ENCODE measurements at regions not wholly inside any gene's neighbourhood (a gene's known extent, or its start where the extent isn't known, plus 50 kb on each side); places are given as distances from the start of the nearest gene placed in this dataset.
"Not testable (repeated sequence)": the region's sequence is repeated elsewhere in the genome, so short reads cannot be mapped to it uniquely, and the experiment has no call there.

GRCh38 chr5:124206540-124206939, 539.9 kb downstream of the ZNF608 start:
- ATAC-seq (no peak), DNase-seq (ENCODE audit: low spot score) (no peak)

GRCh38 chr5:124203303-124203702, 543.1 kb downstream of the ZNF608 start:
- DNase-seq (ENCODE audit: low spot score) (no peak), ATAC-seq (no peak)

GRCh38 chr5:124200381-124200780, 546.1 kb downstream of the ZNF608 start:
- ATAC-seq (no peak), DNase-seq (ENCODE audit: low spot score) (no peak)

- no peak for ATAC-seq
- DNase-seq (ENCODE audit: low spot score), result no peak
Observed at GRCh38 chr5:124199893-124200292, 546.5 kb downstream of the ZNF608 start.

GRCh38 chr5:124195411-124195810, 551.0 kb downstream of the ZNF608 start:
- no peak for ATAC-seq
- no peak for DNase-seq (ENCODE audit: low spot score)

- no peak for ATAC-seq
- DNase-seq (ENCODE audit: low spot score), result no peak
Observed at GRCh38 chr5:124194282-124194681, 552.2 kb downstream of the ZNF608 start.

- DNase-seq (ENCODE audit: low spot score) (no peak), ATAC-seq (no peak)
Observed at GRCh38 chr5:124193371-124193789, 553.1 kb downstream of the ZNF608 start.

- ATAC-seq (no peak), DNase-seq (ENCODE audit: low spot score) (no peak)
Observed at GRCh38 chr5:124192716-124193115, 553.7 kb downstream of the ZNF608 start.

- ATAC-seq (no peak), DNase-seq (ENCODE audit: low spot score) (no peak)
Observed at GRCh38 chr5:124185716-124186115, 560.7 kb downstream of the ZNF608 start.

GRCh38 chr5:124182133-124182532, 564.3 kb downstream of the ZNF608 start:
- ATAC-seq, result no peak
- no peak for DNase-seq (ENCODE audit: low spot score)

GRCh38 chr5:124180875-124181461, 565.5 kb downstream of the ZNF608 start:
- DNase-seq (ENCODE audit: low spot score), result no peak
- ATAC-seq, result no peak

GRCh38 chr5:124180299-124180874, 566.1 kb downstream of the ZNF608 start:
- no peak for DNase-seq (ENCODE audit: low spot score)
- no peak for ATAC-seq

- ATAC-seq (no peak), DNase-seq (ENCODE audit: low spot score) (no peak)
Observed at GRCh38 chr5:124179819-124180218, 566.6 kb downstream of the ZNF608 start.

GRCh38 chr5:124178050-124178449, 568.4 kb downstream of the ZNF608 start:
- no peak for DNase-seq (ENCODE audit: low spot score)
- no peak for ATAC-seq

GRCh38 chr5:124176692-124177091, 569.7 kb downstream of the ZNF608 start:
- no peak for ATAC-seq

GRCh38 chr5:124173386-124173785, 573.1 kb downstream of the ZNF608 start:
- DNase-seq (ENCODE audit: low spot score), result no peak
- no peak for ATAC-seq

More at GRCh38 chr5:124176692-124177091, 569.7 kb downstream of the ZNF608 start:
- no peak for DNase-seq (ENCODE audit: low spot score)

GRCh38 chr5:124172389-124173003, 573.9 kb downstream of the ZNF608 start:
- ATAC-seq (no peak), DNase-seq (ENCODE audit: low spot score) (no peak)

GRCh38 chr5:124168093-124168492, 578.3 kb downstream of the ZNF608 start:
- DNase-seq (ENCODE audit: low spot score); ATAC-seq: not testable (repeated sequence)

GRCh38 chr5:124162767-124163532, 583.5 kb downstream of the ZNF608 start:
- ATAC-seq, result no peak
- no peak for DNase-seq (ENCODE audit: low spot score)

GRCh38 chr5:124161266-124161665, 585.2 kb downstream of the ZNF608 start:
- no peak for DNase-seq (ENCODE audit: low spot score)
- no peak for ATAC-seq

- ATAC-seq (no peak), DNase-seq (ENCODE audit: low spot score) (no peak)
Observed at GRCh38 chr5:124160265-124160664, 586.2 kb downstream of the ZNF608 start.

- DNase-seq (ENCODE audit: low spot score), result no peak
- ATAC-seq, result no peak
Observed at GRCh38 chr5:124157320-124157719, 589.1 kb downstream of the ZNF608 start.
